Activated CD8-positive, alpha-beta T cell treated with anti-CD3 and anti-CD28 coated beads for 36 hours (primary cell): ENCODE measurements at regions not wholly inside any gene's neighbourhood (a gene's known extent, or its start where the extent isn't known, plus 50 kb on each side); places are given as distances from the start of the nearest gene placed in this dataset.

Source experiments
- ATAC-seq: fragments of 200-7000 bp; cut with Tn5 transposase; one replicate; pipeline ENCODE4 v1.10.0; 2021; ENCODE audit warnings: mild to moderate bottlenecking, moderate library complexity
- CTCF ChIA-PET: fragments of 350-600 bp; sonication (Branson Sonifier 250); formaldehyde crosslinking; loops from one replicate; lab custom pipeline; 2021; ENCODE audit warnings: antibody characterized with exemption; lab: Charles Lee
- POLR2A ChIA-PET: fragments of 350-600 bp; sonication (Branson Sonifier 250); formaldehyde crosslinking; loops from one replicate; lab custom pipeline; 2021; ENCODE audit warnings: antibody characterized with exemption; lab: Charles Lee
- DNase-seq: peaks from one replicate; pipeline ENCODE4 v3.0.0-alpha.2; 2020
- H3K27ac Mint-ChIP-seq: one replicate; pipeline ENCODE4 v1.8.0; 2021; ENCODE audit warnings: mild to moderate bottlenecking, mixed read lengths
- H3K27me3 Mint-ChIP-seq: one replicate; pipeline ENCODE4 v1.8.0; 2021; ENCODE audit warnings: mixed read lengths
- H3K36me3 Mint-ChIP-seq: one replicate; pipeline ENCODE4 v1.8.0; 2021; ENCODE audit warnings: low read depth, mixed read lengths
- H3K4me1 Mint-ChIP-seq: one replicate; pipeline ENCODE4 v1.8.0; 2021; ENCODE audit warnings: low read depth, mixed read lengths
- H3K4me3 Mint-ChIP-seq: one replicate; pipeline ENCODE4 v1.8.0; 2021; ENCODE audit warnings: mild to moderate bottlenecking, moderate library complexity, mixed read lengths
- H3K9me3 Mint-ChIP-seq: one replicate; pipeline ENCODE4 v1.8.0; 2021; ENCODE audit warnings: mixed read lengths
- CTCF ChIP-seq: fragments of 200-600 bp; IDR thresholded peaks from one replicate; pipeline ENCODE4 v1.8.0; 2022; ENCODE audit warnings: antibody characterized with exemption, mild to moderate bottlenecking
- intact Hi-C: fragments of 100-400 bp; cut with micrococcal nuclease; formaldehyde crosslinking; loops from one replicate; pipeline ENCODE4 v1.10.0; 2022

GRCh38 chr10:33688506-33688905, 354.0 kb upstream of the NRP1 start:
- no peak for ATAC-seq
- Mint-ChIP-seq H3K4me1 (no peaks in the 10 kb centered on the region), H3K36me3 (no peaks in the 10 kb centered on the region), H3K27me3 (peaks cover 4% of the 10 kb centered on the region), H3K27ac (no peak overlapping the region), H3K4me3 (no peak overlapping the region), H3K9me3 (peaks cover 17% of the 10 kb centered on the region)
- DNase-seq, result no peak
- POLR2A ChIA-PET, result no interaction called here
- intact Hi-C loops, result no loop called here
- TF ChIP-seq CTCF, result no peak
- CTCF ChIA-PET, result no interaction called here

GRCh38 chr10:33684211-33684611, 349.7 kb upstream of the NRP1 start:
- ATAC-seq (no peak), DNase-seq (no peak)
- ChIA-PET CTCF (no interaction called here), POLR2A (no interaction called here)
- H3K4me3 Mint-ChIP-seq, result no peak overlapping the region
- H3K4me1 Mint-ChIP-seq, result no peaks in the 10 kb centered on the region
- intact Hi-C loops, result no loop called here
- no peaks in the 10 kb centered on the region for H3K36me3 Mint-ChIP-seq
- peaks cover 2% of the 10 kb centered on the region for H3K9me3 Mint-ChIP-seq
- peaks cover 4% of the 10 kb centered on the region for H3K27me3 Mint-ChIP-seq
- H3K27ac Mint-ChIP-seq, result no peak overlapping the region
- no peak for TF ChIP-seq CTCF

DNA sequence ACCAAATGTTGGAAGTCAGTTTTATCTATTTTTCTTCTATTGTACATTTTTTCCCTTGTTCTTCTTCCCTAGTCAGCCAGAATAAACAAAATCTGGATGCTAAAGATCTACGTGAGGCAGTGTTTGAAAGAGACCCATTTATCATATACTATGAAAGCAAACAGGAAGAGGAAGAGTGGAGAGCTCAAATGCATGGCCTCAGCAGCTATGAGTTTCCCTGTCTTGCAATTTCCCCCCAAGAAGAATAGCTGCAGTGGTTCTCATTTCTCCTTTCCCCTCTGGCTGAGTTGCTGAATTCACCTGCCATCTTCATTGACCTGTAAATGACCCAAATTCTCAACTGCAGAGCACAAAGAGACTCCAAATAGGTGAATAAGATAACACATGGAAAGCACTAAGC, 347.1 kb upstream of the NRP1 start:
- Mint-ChIP-seq H3K27me3 (peaks cover 6% of the 10 kb centered on the region), H3K9me3 (peaks cover 1% of the 10 kb centered on the region), H3K4me1 (no peaks in the 10 kb centered on the region), H3K36me3 (no peaks in the 10 kb centered on the region), H3K4me3 (no peak overlapping the region), H3K27ac (no peak overlapping the region)
- intact Hi-C loops, result no loop called here
- ATAC-seq, result no peak
- ChIA-PET POLR2A (no interaction called here), CTCF (no interaction called here)
- TF ChIP-seq CTCF, result no peak
- DNase-seq, result no peak

DNA sequence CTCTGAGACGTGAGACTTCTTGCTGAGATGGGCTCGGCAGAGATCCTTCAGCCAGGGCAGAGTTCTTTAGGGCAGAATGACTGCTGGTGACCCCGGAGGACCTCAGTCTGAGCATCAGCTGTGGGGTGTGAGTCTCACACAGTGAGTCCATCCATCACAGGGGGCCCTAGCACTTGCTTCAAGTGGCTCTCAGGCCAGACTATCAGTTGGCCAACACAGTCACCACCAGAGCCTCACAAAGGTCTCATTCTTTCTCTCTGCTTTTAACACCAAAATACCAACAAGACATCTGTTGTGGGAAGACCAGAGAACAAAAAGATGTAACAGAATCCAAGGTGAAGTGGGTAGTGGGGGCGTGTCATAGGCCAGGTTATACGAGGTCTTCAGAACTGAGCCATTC, 345.6 kb upstream of the NRP1 start:
- H3K4me1 Mint-ChIP-seq, result no peaks in the 10 kb centered on the region
- peaks cover 1% of the 10 kb centered on the region for H3K9me3 Mint-ChIP-seq
- H3K27ac Mint-ChIP-seq, result no peak overlapping the region
- ATAC-seq, result no peak
- intact Hi-C loops, result no loop called here
- POLR2A ChIA-PET, result no interaction called here
- no peaks in the 10 kb centered on the region for H3K36me3 Mint-ChIP-seq
- CTCF ChIA-PET, result no interaction called here
- peaks cover 4% of the 10 kb centered on the region for H3K27me3 Mint-ChIP-seq
- no peak for TF ChIP-seq CTCF
- no peak for DNase-seq
- no peak overlapping the region for H3K4me3 Mint-ChIP-seq

DNA sequence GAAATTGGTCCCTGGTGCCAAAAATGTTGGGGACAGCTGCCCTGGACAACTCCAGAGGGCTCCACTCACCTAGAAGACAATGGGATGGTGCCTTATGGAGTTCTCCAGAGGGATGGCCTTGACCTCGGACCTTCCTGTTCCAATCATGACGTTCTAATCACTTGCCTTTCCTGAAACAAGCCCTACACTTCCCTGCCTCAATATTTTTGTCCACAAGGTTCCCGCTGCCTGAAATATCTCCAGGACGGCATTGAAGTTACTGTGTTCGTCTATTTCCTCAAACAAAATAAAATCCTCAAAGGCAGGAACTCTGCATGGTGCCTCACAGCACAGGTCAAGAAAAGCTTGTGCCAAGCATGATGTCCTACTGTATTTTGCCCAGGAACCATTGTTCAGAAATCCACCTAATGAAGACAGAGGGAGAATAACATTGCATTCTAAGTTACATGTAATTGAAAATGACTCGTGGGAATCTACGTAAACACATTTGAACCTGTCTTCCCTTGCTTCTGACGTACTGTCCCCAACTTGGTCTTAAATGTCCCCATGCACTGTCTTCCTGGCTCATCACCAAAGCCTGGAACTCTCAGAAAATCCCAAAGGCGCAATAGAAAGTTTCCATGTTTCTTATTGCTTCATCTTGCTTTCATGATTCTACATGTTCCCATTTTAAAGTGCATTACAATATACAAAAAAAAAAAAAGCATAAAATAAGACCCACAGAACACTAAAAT, 342.3 kb upstream of the NRP1 start:
- DNase-seq (no peak), ATAC-seq (no peak)
- Mint-ChIP-seq H3K9me3 (peaks cover 1% of the 10 kb centered on the region), H3K36me3 (no peaks in the 10 kb centered on the region), H3K4me3 (no peak overlapping the region), H3K27ac (no peak overlapping the region), H3K4me1 (no peaks in the 10 kb centered on the region), H3K27me3 (peaks cover 2% of the 10 kb centered on the region)
- ChIA-PET POLR2A (no interaction called here), CTCF (no interaction called here)
- no peak for TF ChIP-seq CTCF
- intact Hi-C loops, result no loop called here
